KOPT-K1 (cell line): ENCODE measurements at regions not wholly inside any gene's neighbourhood (a gene's known extent, or its start where the extent isn't known, plus 50 kb on each side); places are given as distances from the start of the nearest gene placed in this dataset.

ENCODE experiments used
- H3K27ac ChIP-seq: fragments of 200-600 bp; sonication (generic); 2 replicates; pipeline ENCODE4 v1.5.1; 2016; ENCODE audit warnings: antibody characterized with exemption, mild to moderate bottlenecking, low read depth, low read length; ENCODE audit not compliant: poor library complexity, severe bottlenecking
- H3K36me3 ChIP-seq: fragments of 200-600 bp; sonication (generic); 2 replicates; pipeline ENCODE4 v1.5.1; 2017; ENCODE audit warnings: antibody characterized with exemption, mild to moderate bottlenecking, low read length, moderate library complexity; ENCODE audit not compliant: insufficient read depth
- H3K9me3 ChIP-seq: fragments of 200-600 bp; sonication (generic); 2 replicates; pipeline ENCODE4 v1.5.1; 2017; ENCODE audit warnings: antibody characterized with exemption, low read length, mild to moderate bottlenecking; ENCODE audit not compliant: insufficient read depth, poor library complexity, severe bottlenecking

- H3K36me3 ChIP-seq, result no peaks in the 10 kb centered on the region
These were observed 450.3 kb downstream of the CCDC91 start for GRCh38 chr12:28640519-28640918.

DNA sequence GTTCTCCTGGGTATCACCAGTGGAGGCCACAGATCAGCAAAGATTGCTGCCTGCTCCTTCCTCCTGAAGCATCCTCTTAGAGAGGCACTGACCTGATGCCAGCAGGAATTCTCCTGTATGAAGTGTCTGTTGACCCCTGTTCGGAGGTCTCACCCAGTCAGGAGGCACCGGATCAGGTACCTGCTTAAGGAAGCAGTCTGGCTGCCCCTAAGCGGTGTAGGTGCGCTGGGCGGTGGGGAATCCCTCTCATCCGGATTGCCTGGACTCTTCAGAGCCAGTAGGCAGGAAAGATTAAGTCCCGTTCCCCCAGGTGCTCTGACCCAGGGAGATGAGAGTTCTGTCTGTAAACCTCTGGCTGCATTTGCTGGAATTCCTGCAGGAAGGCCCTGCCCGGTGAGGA lies 455.2 kb downstream of the CCDC91 start:
- Histone ChIP-seq H3K9me3 (no peaks in the 10 kb centered on the region), H3K36me3 (no peaks in the 10 kb centered on the region), H3K27ac (no peak overlapping the region)

More at GRCh38 chr12:28640519-28640918, 450.3 kb downstream of the CCDC91 start:
- no peak overlapping the region for H3K27ac ChIP-seq
- H3K9me3 ChIP-seq, result no peaks in the 10 kb centered on the region

- Histone ChIP-seq H3K27ac (no peak overlapping the region), H3K9me3 (no peaks in the 10 kb centered on the region)
These were observed 455.6 kb downstream of the CCDC91 start for GRCh38 chr12:28645891-28646290.

DNA sequence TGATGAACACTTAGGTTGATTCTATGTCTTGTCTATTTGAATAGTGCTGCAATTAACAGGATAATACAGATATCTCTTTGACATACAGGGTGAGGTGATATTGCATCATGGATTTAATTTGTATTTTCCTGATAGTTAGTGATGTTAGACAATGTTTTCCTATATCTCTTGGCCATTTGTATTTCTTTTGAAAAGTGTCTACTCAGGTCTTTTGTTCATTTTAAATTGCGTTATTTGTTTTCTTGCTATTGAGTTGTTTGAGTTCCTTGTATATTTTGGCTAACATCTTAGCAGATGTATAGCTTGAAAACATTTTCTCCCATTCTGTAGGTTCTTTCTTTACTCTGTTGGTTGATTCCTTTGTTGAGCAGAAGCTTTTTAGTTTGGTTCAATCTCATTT lies 460.6 kb downstream of the CCDC91 start:
- H3K27ac ChIP-seq, result no peak overlapping the region
- peaks cover 3% of the 10 kb centered on the region for H3K9me3 ChIP-seq

More at GRCh38 chr12:28645891-28646290, 455.6 kb downstream of the CCDC91 start:
- no peaks in the 10 kb centered on the region for H3K36me3 ChIP-seq

GRCh38 chr12:28652239-28652638 lies 462.0 kb downstream of the CCDC91 start:
- Histone ChIP-seq H3K27ac (no peak overlapping the region), H3K9me3 (peaks cover 3% of the 10 kb centered on the region), H3K36me3 (no peaks in the 10 kb centered on the region)

More for the DNA sequence above, 460.6 kb downstream of the CCDC91 start:
- no peaks in the 10 kb centered on the region for H3K36me3 ChIP-seq

GRCh38 chr12:28681980-28682379 lies 467.1 kb upstream of the FAR2 start:
- no peaks in the 10 kb centered on the region for H3K36me3 ChIP-seq
- no peak overlapping the region for H3K27ac ChIP-seq
- H3K9me3 ChIP-seq, result no peaks in the 10 kb centered on the region

DNA sequence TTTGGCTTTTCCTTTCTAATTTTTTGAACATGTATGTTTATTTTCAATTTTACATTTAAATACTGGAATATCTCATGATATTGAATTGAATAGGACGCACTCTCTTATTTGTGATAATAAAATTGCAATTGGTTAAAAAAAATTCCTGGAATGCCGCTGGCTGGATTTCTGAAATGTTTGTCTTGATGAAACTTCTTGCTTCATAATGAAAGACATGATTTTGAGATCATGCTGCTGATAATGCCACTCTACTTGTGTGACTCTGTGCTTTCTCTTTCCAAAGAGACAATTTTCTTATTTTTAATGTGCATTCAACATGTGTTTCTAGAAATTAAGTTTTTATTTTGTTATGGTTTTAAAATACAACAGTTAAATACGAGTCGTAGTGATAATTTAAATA lies 465.7 kb upstream of the FAR2 start:
- Histone ChIP-seq H3K36me3 (no peaks in the 10 kb centered on the region), H3K9me3 (no peaks in the 10 kb centered on the region), H3K27ac (no peak overlapping the region)

GRCh38 chr12:28689398-28690175 lies 459.5 kb upstream of the FAR2 start:
- H3K27ac ChIP-seq, result no peak overlapping the region
- H3K9me3 ChIP-seq, result no peaks in the 10 kb centered on the region
- no peaks in the 10 kb centered on the region for H3K36me3 ChIP-seq

DNA sequence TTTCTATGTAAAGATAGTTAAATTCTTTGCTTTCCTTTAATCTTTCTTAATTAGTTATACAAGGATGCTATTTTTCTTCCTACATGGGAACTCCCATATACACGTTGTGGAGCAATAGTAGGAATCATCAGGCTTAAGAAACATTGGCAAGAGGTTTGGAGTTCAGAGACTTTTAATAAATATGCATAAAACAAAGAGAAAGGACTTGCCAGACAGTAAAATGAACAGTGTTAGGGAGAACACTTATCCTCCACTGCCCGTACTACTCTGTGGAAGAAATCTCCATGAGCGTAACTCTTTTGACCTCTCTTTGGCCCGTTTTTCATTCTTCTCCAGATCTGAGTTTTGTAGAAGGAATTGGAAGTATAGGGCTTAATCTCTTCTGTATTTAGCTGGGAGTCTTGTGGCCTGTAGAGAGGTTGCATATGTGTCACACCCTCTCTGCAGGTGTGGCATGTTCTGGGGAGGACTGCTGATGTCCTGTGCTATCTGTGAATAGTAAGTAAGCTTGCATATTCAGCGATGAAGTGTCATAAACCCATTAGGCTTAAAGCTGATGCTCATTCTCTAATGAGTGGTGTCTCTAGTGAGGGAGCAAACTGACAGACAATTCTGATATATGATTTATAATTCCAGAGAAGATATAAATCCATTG lies 455.4 kb upstream of the FAR2 start:
- no peaks in the 10 kb centered on the region for H3K36me3 ChIP-seq
- no peaks in the 10 kb centered on the region for H3K9me3 ChIP-seq
- H3K27ac ChIP-seq, result no peak overlapping the region

- Histone ChIP-seq H3K9me3 (no peaks in the 10 kb centered on the region), H3K27ac (no peak overlapping the region), H3K36me3 (no peaks in the 10 kb centered on the region)
These were observed 450.5 kb upstream of the FAR2 start for GRCh38 chr12:28698553-28698952.

DNA sequence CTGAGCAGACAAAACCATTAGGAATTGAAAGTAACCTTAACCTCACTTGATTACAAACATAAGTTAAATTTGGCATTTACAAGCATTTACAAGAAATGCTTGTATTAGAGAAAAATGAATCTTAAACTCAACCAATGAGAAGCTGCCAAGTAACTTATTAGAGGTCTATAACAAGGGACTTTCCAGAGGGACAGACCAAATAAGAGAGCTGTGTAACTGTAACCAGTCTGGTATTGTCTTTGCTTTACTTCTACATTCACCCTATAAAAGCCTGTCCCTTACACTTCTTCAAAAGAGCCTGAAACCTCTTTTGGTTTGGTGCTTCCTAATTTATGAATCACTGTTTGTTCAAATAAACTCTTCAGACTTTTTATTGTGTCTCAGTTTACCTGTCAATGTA lies 450.0 kb upstream of the FAR2 start:
- Histone ChIP-seq H3K36me3 (no peaks in the 10 kb centered on the region), H3K9me3 (no peaks in the 10 kb centered on the region), H3K27ac (no peak overlapping the region)

GRCh38 chr12:28700161-28700560 lies 448.9 kb upstream of the FAR2 start:
- Histone ChIP-seq H3K27ac (no peak overlapping the region), H3K9me3 (no peaks in the 10 kb centered on the region), H3K36me3 (no peaks in the 10 kb centered on the region)

DNA sequence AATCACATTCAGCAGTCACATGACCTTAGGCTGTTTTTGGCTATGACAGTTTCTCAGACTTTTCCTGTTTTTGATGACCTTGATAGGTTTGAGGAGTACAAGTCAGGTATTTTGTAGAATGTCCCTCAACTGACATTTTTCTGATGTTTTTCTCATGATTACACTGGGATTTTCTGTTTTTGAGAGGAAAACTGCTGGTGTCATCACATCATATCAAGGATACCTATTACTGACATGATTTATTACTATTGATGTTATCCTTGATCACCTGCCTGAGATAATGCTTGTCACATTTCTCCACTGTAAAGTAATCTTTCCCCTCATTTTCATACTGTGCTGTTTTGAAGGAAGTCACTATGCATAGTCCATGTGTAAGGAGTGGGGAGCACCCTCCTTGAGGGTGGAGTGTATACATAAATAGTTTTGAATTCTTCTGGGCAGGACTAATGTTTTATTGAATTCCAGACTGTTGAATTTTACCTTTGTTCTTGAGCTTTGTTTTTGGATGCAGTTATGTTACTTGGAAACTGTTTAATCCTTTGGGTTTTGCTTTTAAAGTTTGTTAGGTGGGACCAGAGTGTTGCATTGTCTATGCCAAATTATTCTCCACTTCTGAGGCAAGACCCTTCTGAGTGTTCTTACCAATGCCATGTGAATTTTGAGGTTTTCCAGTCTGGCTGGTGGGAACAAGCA lies 444.5 kb upstream of the FAR2 start:
- H3K36me3 ChIP-seq, result no peaks in the 10 kb centered on the region
- no peak overlapping the region for H3K27ac ChIP-seq
- H3K9me3 ChIP-seq, result no peaks in the 10 kb centered on the region

GRCh38 chr12:28708918-28709371 lies 440.1 kb upstream of the FAR2 start:
- no peak overlapping the region for H3K27ac ChIP-seq
- H3K36me3 ChIP-seq, result no peaks in the 10 kb centered on the region
- H3K9me3 ChIP-seq, result no peaks in the 10 kb centered on the region

DNA sequence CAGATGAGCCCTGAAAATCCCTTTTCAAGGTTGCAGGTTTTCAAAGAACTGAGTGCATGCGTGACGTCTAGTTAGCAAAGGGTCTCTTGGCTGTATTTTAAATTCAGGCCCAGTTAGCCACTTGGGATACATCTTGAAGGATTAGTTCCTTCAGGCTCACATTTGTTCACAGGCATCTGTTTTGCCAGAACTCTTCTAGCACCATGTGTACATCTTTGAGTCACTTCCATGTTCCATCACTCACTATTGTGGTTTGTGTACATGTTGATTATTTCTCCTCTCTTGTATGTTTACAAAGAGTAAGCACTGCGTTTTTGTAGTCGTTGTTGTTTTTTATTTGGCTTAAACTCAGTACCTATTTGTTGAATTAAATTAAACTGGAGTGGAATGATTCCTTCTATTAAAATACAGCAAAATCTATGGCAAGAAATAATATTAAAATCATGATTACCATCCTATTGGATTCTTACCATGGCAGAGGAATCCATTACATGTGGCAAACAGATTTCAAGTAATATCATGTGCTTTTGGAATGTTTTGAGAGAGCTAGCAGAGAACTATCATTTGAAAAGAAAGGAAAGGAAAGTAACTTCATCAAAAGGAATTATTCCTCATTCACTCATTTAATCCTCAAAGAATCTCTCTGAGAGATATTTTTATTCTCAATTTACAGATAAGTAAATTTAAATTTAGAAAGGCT lies 438.9 kb upstream of the FAR2 start:
- Histone ChIP-seq H3K36me3 (no peaks in the 10 kb centered on the region), H3K27ac (no peak overlapping the region), H3K9me3 (no peaks in the 10 kb centered on the region)
